ENCODE measurements at regions not wholly inside any gene's neighbourhood (a gene's known extent, or its start where the extent isn't known, plus 50 kb on each side); places are given as distances from the start of the nearest gene placed in this dataset.

GRCh38 chr4:38499101-38499500, 164.9 kb upstream of the KLF3 start:
- no peaks in the 10 kb centered on the region for H3K79me2 ChIP-seq
- no peaks in the 10 kb centered on the region for H3K36me3 ChIP-seq (ENCODE audit: control insufficient read depth, insufficient read depth, low read length)
- H2AFZ ChIP-seq: no peak overlapping the region
- H3K4me2 ChIP-seq (ENCODE audit: low read length): no peak overlapping the region
- H3K4me3 ChIP-seq (ENCODE audit: low read depth, low read length): no peak overlapping the region
- no peaks in the 10 kb centered on the region for H3K9me3 ChIP-seq (ENCODE audit: control insufficient read depth, low read length)
- H3K27ac ChIP-seq: no peak overlapping the region
- no peaks in the 10 kb centered on the region for H3K4me1 ChIP-seq
- no peak overlapping the region for H3K9ac ChIP-seq
- no peaks in the 10 kb centered on the region for H3K27me3 ChIP-seq (ENCODE audit: control insufficient read depth, insufficient read depth, low read length)
- no peak for TF ChIP-seq CTCF (IDR thresholded peaks at IDR 0.05)

DNA sequence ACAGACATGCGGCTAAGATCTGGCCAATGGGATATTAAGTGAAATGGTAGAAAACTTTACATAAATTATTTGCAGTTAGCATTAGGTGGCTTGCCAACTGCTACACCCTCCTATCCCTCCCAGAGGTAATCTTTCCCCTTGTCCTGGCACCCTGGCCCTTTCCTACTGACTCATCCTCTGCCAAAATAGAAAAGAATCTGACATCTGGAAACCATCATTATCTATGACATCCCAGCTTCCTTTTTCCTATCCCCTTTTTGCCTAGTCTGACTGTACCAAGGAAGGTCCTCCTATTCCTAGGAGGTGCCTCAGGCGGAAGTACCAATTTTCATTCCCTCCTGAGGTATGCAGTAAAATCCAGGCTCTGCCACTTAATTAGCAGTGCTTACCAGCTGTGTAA, 163.6 kb upstream of the KLF3 start:
- Histone ChIP-seq H3K9ac (no peak overlapping the region), H3K27me3 (ENCODE audit: control insufficient read depth, insufficient read depth, low read length) (no peaks in the 10 kb centered on the region), H3K4me2 (ENCODE audit: low read length) (no peak overlapping the region), H3K4me1 (no peaks in the 10 kb centered on the region), H3K36me3 (ENCODE audit: control insufficient read depth, insufficient read depth, low read length) (no peaks in the 10 kb centered on the region), H3K27ac (no peak overlapping the region), H3K9me3 (ENCODE audit: control insufficient read depth, low read length) (no peaks in the 10 kb centered on the region), H3K79me2 (no peaks in the 10 kb centered on the region), H3K4me3 (ENCODE audit: low read depth, low read length) (no peak overlapping the region), H2AFZ (no peak overlapping the region)
- TF ChIP-seq CTCF (IDR thresholded peaks at IDR 0.05): no peak

- Histone ChIP-seq H3K9me3 (ENCODE audit: control insufficient read depth, low read length) (no peaks in the 10 kb centered on the region), H3K4me2 (ENCODE audit: low read length) (no peak overlapping the region), H3K4me1 (no peaks in the 10 kb centered on the region), H3K79me2 (no peaks in the 10 kb centered on the region), H3K27me3 (ENCODE audit: control insufficient read depth, insufficient read depth, low read length) (no peaks in the 10 kb centered on the region), H3K4me3 (ENCODE audit: low read depth, low read length) (no peak overlapping the region), H3K27ac (no peak overlapping the region), H2AFZ (no peak overlapping the region), H3K36me3 (ENCODE audit: control insufficient read depth, insufficient read depth, low read length) (no peaks in the 10 kb centered on the region), H3K9ac (no peak overlapping the region)
- no peak for TF ChIP-seq CTCF (IDR thresholded peaks at IDR 0.05)
Observed at GRCh38 chr4:38501698-38502097, 162.3 kb upstream of the KLF3 start.

DNA sequence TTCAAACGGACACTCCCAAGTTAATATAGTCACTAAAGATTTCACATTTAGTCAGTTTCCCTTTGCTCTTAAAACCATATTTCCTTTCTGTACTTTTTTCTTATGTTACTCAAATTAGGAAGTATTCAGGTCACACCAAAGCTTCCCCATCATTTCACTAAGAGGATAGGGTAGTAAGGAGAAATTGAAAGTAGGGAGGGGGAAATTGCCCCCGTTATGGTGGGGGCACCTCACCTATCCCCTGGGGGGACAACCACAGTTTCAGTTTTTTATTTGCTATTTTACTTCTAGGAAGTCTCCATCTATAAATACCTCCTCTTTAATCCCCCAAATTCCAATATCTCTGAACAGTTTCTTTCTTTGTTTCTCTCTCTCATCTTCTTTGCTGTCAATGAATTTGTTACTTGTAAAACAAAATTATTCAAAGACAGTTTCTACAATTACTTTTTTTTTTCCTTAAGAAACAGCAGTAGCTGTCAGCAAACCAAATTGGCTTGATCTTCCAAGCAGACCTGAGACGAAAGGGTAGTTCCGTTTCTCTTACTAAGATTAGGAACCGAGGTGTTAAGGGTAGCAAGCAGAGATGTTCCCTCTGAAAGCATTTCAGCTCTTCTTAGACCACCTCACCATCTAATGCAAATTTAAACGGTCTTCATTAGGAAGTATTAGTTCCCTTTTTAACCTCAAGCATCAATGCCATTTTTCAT, 160.2 kb upstream of the KLF3 start:
- Histone ChIP-seq H3K9ac (no peak overlapping the region), H2AFZ (no peak overlapping the region), H3K4me1 (no peaks in the 10 kb centered on the region), H3K9me3 (ENCODE audit: control insufficient read depth, low read length) (no peaks in the 10 kb centered on the region), H3K4me2 (ENCODE audit: low read length) (no peak overlapping the region), H3K27me3 (ENCODE audit: control insufficient read depth, insufficient read depth, low read length) (no peaks in the 10 kb centered on the region), H3K27ac (no peak overlapping the region), H3K36me3 (ENCODE audit: control insufficient read depth, insufficient read depth, low read length) (no peaks in the 10 kb centered on the region), H3K79me2 (no peaks in the 10 kb centered on the region), H3K4me3 (ENCODE audit: low read depth, low read length) (no peak overlapping the region)
- TF ChIP-seq CTCF (IDR thresholded peaks at IDR 0.05): no peak

GRCh38 chr4:38504396-38504715, 159.6 kb upstream of the KLF3 start:
- Histone ChIP-seq H3K79me2 (no peaks in the 10 kb centered on the region), H3K9ac (no peak overlapping the region), H3K27me3 (ENCODE audit: control insufficient read depth, insufficient read depth, low read length) (no peaks in the 10 kb centered on the region), H3K4me2 (ENCODE audit: low read length) (no peak overlapping the region), H2AFZ (no peak overlapping the region), H3K36me3 (ENCODE audit: control insufficient read depth, insufficient read depth, low read length) (no peaks in the 10 kb centered on the region), H3K27ac (no peak overlapping the region), H3K9me3 (ENCODE audit: control insufficient read depth, low read length) (no peaks in the 10 kb centered on the region), H3K4me1 (no peaks in the 10 kb centered on the region), H3K4me3 (ENCODE audit: low read depth, low read length) (no peak overlapping the region)
- TF ChIP-seq CTCF (IDR thresholded peaks at IDR 0.05): no peak
